Fibroblast of skin of right quadriceps (primary cell): ENCODE measurements at regions not wholly inside any gene's neighbourhood (a gene's known extent, or its start where the extent isn't known, plus 50 kb on each side); places are given as distances from the start of the nearest gene placed in this dataset.
A peak's percentile ranks its signal among the peaks of the same experiment; 100 is the strongest.
"Not testable (repeated sequence)": the region's sequence is repeated elsewhere in the genome, so short reads cannot be mapped to it uniquely, and the experiment has no call there.

Experiments
- DNase-seq: peaks from one replicate; pipeline ENCODE4 v3.0.0-alpha.2; 2013

DNA sequence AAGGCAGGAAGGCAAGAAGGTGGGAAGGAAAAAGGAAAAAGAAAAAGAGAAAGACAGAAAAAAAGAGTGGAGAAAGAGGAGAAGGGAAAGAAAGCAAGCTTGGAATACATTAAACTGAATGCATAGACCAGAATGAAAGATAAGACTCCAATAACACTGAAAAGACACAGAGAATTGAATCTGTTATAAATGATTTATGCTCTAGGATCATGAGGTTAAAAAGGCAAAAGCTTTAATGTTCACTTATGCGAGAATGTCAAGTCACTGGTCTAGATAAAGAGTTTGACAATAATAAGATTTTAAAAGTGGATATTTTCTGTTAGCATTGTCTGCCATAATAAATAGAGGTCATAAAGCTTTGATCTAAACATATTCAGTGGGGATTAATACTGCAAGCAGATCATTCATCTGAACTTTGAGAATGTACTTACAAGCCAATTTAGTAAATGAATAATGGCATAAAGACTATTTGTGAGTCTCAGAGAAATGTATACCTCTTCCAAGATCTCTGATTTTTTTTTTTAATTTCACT, 1069.2 kb upstream of the SLC39A10 start:
- no peak for DNase-seq

DNA sequence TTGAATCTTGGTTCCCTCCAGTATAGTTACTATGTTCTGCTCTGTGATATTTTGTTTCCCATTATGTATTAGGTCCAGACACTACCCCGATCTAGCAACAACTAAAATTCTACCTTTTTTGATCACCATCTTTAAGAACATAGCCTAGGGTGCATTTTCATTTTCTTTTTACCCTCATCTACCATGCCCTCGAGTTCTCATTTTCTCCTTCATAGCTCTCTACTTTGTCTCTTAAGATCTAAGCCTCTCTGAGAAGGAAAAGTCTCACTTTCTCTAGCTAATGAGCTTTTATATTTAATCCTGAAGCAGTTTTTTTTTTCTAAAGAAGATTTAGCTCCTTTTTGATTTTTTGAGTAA, 1089.4 kb upstream of the SLC39A10 start:
- DNase-seq, result no peak

DNA sequence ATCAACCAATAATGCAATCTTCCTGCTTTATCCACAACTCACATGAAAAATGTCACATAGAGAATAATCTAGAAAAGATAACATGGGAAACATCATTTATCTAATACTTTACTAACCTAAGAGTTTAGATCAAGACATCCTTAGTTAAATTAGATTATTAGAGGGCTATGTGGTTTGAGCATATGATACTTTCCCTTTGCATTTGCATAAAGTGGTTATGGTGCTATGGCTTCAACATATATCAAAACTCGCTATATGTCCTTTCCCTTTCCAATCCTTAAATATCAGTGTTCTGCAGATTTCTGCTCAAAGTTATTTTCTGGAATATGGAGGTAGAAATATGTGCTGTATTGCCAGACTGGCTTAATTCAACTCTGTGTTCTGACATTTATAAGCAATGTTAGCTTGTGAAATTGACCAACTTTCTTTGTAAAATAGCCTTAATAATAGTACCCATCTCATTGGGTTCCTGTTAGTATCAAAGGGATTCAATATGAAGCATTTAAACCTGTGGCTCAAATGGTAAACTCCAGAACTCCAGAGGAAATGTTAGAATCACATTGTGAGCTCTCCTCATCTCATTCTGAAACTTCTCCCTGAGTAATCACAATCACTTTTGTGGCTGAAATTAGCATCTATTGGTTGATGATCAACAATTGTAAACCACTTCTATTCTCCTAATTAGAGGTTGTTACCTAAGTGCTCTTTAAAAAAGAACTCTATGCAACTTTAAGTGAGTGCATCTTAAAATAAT, 1089.9 kb upstream of the SLC39A10 start:
- DNase-seq, result no peak

DNA sequence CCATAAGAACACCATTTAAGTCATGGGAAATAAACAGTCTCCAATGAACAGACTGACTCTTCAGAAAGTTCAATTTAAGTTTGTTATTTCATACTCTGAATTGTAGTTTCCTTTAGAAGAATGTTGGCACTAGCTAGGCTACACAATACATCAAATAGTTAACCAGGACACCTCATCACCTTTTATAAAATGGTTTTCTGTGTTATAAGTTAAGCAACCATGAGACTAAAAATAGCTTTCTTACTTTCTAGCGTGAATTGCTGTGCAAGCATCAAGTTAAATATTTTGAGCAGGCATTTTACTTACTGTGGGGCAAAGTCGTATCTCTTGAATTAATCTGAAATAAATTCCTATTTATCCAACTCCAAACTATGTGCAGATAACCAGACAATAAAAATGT, 1092.6 kb upstream of the SLC39A10 start:
- no peak for DNase-seq

DNA sequence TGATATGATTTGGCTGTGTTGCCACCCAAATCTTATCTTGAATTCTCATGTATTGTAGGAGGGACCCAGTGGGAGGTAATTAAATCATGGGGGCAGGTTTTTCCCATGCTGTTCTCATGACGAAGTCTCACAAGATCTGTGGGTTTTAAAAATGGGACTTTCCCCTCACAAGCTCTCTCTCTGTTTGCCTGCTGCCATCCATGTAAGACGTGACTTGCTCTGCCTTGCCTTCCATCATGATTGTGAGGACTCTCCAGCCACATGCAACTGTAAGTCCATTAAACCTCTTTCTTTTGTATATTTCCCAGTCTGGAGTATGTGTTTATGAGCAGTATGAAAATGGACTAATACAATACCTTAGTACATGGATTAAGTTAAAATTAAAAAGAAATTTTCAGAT, 1094.7 kb upstream of the SLC39A10 start:
- no peak for DNase-seq

DNA sequence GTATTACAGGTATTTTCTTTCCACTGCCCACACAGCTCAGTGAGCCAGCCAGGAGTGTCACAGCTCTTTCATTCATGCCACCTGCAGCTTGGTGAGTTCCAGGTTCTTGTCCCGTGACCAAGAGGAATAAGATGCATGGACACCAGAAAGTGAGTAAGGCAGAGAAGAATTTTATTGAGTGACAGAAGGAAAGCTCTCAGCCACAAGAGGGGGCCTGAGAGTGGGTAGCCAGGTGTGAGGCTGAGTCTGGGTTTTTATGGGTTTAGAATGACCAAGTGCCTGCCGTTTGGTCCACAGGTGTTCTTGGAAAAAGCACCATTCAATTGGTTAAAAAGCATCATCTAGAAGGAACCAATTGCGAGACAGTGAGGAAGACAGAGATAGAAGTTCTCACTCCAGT, 1097.1 kb upstream of the SLC39A10 start:
- no peak for DNase-seq

DNA sequence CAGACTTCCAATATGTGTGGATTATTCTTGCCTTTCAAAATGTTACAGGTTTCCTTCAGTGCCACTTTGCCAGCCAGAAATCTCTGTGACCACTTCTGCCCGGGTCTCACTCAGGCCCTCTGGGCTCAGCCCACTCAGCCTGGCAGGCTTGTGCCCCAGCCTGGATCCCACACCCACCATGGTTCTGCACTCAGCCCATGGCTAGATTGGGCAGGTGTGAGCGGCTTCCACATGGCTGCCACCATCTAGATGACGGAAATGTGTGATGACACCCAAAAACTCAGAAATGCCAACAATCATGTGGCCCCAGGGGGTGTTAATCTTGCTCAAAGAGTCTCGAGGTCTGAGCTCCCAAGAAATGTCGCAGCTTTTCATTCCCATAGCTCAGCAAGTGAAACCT, 1097.5 kb upstream of the SLC39A10 start:
- no peak for DNase-seq

DNA sequence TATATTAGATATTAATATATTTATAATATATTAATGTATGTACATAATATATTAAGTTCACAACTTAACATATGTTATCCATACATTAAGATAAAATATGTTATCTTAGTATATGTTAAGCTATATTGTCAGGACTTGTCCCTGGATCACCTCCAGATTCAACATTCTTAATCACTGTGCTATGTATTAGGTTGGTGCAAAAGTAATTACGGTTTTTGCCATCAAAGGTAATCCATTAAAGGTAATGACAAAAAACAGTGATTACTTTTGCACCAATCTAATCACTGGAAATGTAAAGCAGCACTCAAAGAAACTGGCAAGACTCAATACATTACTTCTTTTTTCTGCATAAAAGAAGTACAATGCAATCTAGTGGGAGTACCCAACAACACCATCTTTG, 1099.0 kb upstream of the SLC39A10 start:
- DNase-seq, result no peak

DNA sequence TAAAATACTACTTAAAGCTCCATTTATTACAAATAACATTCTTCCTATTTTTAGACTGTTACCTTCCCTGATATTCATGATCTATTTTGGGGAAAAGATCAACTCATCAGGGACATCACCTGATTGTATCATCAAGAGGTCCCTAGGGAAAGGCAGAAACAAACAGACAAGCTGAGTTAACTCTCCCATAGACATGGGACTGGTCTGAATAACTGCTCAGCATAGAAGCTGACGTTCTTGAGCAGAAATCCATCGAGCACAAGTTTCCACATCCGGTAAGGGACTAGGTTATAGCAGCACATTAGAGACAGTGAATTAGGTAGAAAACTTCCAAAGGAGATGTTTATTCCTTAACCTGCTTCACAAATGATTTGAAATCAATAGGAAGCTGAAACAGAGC, 1100.4 kb upstream of the SLC39A10 start:
- no peak for DNase-seq

DNA sequence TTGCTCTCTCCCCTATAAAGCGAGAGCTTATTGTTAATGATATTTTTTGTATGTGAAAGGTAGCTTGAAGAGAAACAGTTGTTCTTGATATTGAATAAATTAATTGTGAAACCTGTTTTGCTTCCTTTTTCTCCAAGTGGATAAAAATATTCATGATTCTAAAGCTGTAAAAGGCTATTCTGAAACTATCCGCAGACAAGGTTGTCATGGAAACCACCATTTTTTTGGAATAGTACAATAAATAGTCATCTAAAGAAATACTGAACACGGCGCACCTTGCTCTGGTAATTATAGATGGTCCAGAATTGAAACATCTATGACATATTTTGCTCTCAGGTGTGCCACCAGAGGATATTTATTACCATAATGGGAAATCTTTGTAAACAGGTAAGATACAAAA, 1103.0 kb upstream of the SLC39A10 start:
- no peak for DNase-seq

DNA sequence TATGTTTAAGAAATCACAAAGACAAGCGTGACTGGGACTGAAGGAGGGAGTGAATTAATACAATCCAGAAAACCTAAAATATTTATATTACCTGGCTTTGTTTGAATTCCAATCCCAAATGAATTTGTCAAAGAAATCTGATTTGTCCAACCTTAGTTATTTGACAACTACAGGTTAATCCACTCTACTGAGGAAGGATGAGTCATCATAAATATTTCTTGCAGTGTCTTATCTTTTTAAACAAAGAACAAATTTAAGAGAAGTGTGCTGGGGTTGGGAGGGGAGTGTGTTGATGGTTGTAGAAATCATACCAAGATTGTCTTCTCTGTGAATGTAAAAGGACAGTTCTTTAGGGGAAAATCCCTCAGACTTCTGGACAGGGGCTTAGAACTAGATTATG, 1106.3 kb upstream of the SLC39A10 start:
- DNase-seq, result no peak

DNA sequence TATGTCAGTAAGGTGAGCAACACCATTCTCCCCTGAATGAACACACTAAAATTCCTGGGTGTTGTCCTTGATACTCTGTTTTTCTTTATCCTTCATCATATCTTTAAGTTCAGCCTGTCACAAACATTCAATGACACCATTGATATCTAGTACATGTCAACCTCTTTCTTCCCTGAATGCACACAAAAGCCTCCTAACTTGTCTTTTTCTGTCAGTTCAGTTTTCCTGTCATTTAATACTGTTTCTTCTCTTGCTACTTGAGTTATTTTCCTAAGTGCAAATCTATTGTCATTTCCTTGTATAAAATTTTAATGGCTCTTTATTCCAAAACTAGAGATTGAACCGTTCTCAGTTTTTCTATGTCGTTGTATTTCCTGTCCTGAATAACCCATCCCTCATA, 1107.6 kb upstream of the SLC39A10 start:
- no peak for DNase-seq

DNA sequence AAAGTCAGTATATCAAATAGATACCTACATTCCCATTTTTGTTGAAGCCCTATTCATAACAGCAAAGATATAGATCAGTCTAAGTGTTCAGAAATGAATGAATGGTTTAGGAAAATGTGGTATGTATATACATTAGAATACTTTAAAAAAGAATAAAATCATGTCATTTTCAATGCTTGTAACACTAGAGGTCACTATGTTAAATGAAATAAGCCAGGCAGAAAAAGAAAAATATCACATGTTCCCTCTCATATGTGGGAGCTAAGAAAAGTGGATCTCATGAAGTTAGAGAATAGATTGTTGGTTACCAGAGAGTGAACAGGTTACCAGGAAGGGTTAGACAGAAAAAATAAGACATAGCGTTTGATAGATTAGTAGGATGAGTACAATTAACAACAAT, 1111.0 kb upstream of the SLC39A10 start:
- no peak for DNase-seq

DNA sequence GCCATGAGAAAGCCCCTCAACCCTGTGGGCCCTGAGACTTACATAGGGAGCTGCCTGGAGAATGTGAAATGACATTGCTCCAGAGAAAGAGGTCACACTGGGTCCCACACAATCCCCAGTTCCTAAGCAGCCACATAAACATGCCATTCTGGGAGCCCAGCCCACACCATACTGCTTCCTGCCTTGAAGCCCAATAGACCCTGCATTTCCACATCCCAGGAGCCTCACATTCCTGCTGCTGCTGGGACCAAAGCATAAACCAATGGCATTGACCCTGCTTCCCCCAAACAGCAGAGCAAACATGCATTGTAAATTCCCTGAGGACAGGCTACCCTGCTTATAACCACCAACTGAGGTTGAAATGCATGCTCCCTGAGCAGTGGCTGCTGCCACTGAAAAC, 1117.6 kb upstream of the SLC39A10 start:
- no peak for DNase-seq

DNA sequence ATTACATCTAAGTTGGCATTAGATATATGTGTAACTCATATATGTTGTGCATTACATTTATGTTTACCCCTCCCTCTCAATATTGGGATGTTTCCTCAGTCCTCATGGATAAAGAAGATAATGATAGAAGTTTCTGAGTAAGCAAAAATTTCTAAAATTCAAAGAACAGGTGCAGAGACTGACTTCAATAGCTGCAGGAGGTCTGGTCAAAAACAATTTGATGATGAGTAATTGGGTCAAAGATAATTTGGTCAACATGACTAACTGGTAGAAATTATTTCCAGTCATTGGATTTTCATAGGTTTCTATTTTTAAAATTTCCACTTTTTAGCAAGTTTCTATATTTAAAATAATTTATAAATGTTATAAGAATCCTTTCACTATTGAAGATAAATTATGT, 1130.9 kb upstream of the SLC39A10 start:
- no peak for DNase-seq

DNA sequence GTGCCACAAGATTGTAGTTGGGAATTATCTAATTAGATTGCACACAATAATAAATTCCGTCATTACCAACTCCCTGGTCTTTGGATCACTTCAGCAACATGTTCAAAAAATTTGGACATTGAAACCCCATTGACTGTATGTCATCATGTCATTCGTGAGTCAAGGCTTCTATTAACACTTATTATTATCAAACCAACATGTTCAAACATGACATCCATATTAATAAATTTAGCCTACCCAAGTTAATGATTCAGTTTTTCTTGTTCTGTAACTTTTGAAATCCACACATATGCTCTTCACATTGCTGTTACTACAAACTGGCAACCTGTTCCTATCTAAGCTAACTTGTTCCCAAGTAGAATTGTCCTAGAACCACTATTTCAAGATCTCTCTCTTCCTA, 1142.7 kb upstream of the SLC39A10 start:
- DNase-seq, result no peak

DNA sequence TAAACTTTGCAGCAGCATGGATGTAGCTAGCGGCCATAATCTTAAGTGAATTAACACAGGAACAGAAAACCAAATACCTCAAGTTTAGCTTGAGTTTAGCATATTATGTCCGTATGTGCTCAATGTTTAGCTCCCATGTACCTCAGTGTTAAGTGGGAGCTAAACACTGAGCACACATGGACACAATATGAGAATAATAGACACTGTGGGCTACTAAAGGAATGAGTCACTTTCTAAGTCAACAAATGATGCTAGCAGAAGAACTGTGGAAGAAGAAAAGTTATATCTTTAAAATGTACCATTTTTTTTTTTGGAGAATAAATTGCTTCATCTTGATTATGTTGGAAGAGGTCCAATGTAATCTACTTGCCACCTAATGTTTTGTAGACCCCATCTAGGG, 1146.0 kb upstream of the SLC39A10 start:
- peak; percentile 2 for DNase-seq

DNA sequence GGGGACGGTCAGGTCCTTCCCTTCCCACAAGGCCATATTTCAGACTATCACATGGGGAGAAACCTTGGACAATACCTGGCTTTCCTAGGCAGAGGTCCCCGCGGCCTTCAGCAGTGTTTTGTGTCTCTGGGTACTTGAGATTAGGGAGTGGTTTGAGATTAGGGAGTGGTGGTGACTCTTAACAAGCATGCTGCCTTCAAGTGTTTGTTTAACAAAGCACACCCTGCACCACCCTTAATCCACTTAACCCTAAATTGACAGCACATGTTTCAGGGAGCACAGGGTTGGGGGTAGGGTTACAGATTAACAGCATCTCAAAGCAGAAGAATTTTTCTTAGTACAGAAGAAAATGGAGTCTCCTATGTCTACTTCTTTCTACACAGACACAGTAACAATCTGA, 1152.2 kb upstream of the SLC39A10 start:
- DNase-seq, result not testable (repeated sequence)

DNA sequence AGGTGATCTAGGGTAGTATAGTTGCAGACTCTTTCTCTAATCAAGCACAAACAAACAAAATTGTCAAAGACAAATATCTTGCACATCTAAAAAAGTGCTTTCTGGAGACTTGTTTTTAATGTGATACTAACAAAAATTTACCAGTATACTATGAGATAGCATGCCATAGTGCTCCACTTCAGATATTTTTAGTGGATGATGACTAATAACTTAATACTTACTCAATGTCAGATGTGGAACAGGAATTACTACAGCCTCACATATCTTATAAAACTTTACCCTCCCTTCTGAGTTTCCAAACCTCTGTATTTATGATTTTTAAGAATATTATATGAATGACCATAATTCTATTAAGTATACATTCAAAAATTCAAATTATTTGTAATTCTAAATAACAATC, 1162.0 kb upstream of the SLC39A10 start:
- peak; percentile 1 for DNase-seq

DNA sequence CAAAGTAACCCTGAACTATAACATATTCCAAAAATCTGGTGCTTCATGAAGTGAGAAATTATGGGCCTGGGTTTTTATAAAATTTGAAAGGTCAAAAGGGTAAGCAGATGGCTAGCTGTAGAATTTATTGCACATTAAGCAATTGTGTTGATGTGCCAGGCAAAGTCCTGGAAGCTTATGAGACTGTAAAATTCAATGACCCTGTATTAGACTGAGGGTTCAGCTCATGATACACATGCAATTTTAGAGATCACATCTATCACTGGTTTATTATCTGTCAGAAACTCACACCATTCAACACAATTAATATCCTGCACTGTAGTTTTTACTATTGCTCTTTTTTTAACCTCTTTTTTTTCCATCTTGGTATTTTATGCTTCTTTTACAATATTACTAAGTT, 1162.6 kb upstream of the SLC39A10 start:
- no peak for DNase-seq

DNA sequence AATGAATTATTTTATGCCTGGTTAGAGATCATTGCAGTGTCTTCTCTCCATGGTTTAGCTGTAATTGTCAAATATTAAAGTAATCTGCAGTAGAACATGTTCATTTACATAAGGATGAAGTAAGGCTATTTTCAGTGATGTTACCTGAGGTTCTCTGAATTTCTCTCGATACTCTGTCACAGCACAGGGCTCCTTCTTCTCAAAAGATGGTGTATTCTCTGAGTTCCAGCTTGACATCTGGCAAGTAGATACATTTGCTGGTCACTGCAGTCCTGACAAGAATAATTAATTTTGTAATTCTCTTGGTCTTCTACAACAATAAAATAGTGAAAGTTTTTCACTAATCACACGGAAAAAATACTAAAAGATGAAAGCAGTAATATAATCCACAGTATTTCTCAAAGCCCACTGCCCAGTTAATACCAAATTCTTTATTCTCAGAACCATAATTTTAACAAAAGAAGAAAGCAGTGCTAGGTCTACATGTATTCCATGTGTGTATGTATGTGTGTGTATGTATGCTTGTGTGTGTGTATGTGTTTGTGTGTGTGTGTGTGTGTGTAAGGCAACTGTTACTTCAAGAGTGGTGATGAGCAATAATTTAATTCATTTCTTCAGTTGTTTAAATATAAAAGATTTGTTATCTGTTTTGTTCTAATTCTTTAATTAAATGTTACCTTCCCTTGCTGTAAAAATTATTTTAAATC, 1165.5 kb upstream of the SLC39A10 start:
- DNase-seq, result no peak

DNA sequence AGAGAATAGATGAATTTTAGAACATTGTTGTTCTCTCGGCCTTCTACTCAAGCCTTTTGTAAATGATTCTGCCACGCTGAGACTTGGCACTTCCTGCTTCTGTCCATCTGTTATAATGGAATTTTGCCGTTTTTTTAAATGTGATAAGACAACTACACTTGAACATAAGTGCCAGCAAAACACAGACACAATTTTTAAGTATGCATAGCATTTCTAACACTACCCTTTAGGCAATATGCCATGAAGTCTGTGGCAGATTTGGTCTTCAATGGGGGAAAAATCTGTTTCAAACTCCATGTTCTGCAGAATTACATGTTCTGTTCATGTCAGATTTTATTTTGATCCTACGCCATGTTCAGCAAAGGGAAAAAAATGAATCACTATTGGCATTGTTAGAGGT, 1170.7 kb upstream of the SLC39A10 start:
- no peak for DNase-seq

DNA sequence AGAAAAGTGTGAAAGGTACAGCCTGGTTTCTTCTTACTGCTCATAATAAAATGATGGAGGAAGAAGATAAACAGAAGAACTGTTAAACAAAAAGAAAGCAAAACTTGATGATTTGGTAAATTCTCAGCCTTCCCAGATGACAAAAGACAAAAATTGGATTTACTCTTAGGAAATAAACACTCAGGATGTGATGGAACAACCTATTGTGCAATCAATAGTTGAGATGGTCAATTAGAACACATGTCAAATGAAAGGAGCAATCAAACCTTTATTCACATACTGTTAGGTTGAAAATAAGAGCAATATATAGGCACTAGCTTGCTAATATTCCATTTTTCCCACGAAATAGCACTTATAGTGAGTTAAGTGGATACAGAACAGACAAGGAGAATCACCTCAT, 1174.0 kb upstream of the SLC39A10 start:
- no peak for DNase-seq

DNA sequence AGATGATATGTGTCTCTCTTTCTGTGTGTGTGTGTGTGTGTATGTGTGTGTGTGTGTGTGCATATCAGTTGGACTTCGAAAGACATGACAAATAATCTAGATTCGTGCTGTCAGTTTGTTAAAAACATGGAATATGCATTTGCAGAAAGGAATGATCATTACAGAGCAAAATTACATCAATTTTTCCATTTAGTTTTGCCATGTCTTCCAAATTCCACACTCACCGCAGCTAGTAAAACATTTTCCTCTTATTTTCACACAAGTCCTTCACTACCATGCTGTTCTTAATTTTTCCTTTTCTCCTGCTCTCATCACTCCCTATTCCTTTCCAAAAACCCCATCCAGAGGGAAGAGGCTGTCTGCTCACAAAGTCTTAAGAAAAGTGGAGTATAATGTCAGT, 1191.4 kb upstream of the SLC39A10 start:
- DNase-seq, result no peak
